Stomach (tissue), 8 donors: ENCODE measurements at regions not wholly inside any gene's neighbourhood (a gene's known extent, or its start where the extent isn't known, plus 50 kb on each side); places are given as distances from the start of the nearest gene placed in this dataset.
A peak's percentile ranks its signal among the peaks of the same experiment; 100 is the strongest.

Experiments used
- DNase-seq, 2 donors: peaks; one replicate each; pipeline versions ENCODE4 v3.0.0 to v3.0.0-alpha.2; 2013 to 2019
- H3K27ac ChIP-seq, 5 donors: fragments of 200-600 bp in 4 of 5; sonication (generic) in 4 of 5; one replicate each; pipeline ENCODE4 v1.5.1; 2013 to 2019; ENCODE audit warnings: mild to moderate bottlenecking in 1 of 5, moderate library complexity in 1 of 5
- H3K27me3 ChIP-seq, 3 donors: fragments of 200-600 bp; sonication (generic); one replicate each; pipeline ENCODE4 v1.5.1; 2017 to 2019; ENCODE audit warnings: mixed run types in 1 of 3
- H3K36me3 ChIP-seq, 4 donors: fragments of 200-600 bp; sonication (generic); 1 replicate in 3 of 4; 2 replicates in 1 of 4; pipeline ENCODE4 v1.5.1; 2016 to 2019
- H3K4me1 ChIP-seq, 4 donors: fragments of 200-600 bp; sonication (generic); one replicate each; pipeline ENCODE4 v1.5.1; 2016 to 2019
- H3K4me3 ChIP-seq, 4 donors: fragments of 200-600 bp; sonication (generic) in 3 of 4; one replicate each; pipeline ENCODE4 v1.5.1; 2016 to 2019; ENCODE audit warnings: mild to moderate bottlenecking in 1 of 4
- H3K9me3 ChIP-seq, 4 donors: fragments of 200-600 bp; sonication (generic); one replicate each; pipeline ENCODE4 v1.5.1; 2016 to 2019
- CTCF ChIP-seq, 7 experiments: fragments of 450-650 bp in 4 of 7; fragments of 200-600 bp in 3 of 7; sonication (generic) in 3 of 7; IDR thresholded peaks; one replicate each; pipeline ENCODE4 v1.5.1; 2016 to 2019; ENCODE audit warnings: antibody characterized with exemption in 7 of 7, control low read depth in 2 of 7, mild to moderate bottlenecking in 1 of 7
- EP300 ChIP-seq: sonication (generic); formaldehyde crosslinking; IDR thresholded peaks from one replicate; pipeline ENCODE4 v1.6.1; 2017; ENCODE audit warnings: antibody characterized with exemption
- POLR2A ChIP-seq, 4 donors: fragments of 450-650 bp; IDR thresholded peaks; one replicate each; pipeline ENCODE4 v1.6.1; 2016; ENCODE audit warnings: antibody characterized with exemption in 4 of 4, control low read depth in 2 of 4, mild to moderate bottlenecking in 1 of 4, moderate library complexity in 1 of 4
- POLR2AphosphoS5 ChIP-seq, 3 donors: sonication (generic); formaldehyde crosslinking; IDR thresholded peaks; one replicate each; pipeline ENCODE4 v1.6.1; 2016; ENCODE audit warnings: antibody characterized with exemption in 3 of 3
- WGBS, 5 donors: extraction: QIAGEN DNeasy Blood & Tissue Kit in 3 of 5; methylation state at CpG; one replicate each; pipeline versions ENCODE4 v1.1.5 to v1.1.7; 2013 to 2018; 5-methylcytosine and 5-hydroxymethylcytosine counted together
- intact Hi-C: fragments of 100-400 bp; cut with DNase I; formaldehyde crosslinking; loops from one replicate; pipeline ENCODE4 v1.15.1; 2023; ENCODE audit warnings: low total_unique reads
- donor health status: healthy with polysubstance abuse.
- donor health status: Bipolar disorder and iron deficiency.
- donor health status: healthy.

GRCh38 chr9:119005162-119005561 lies 364.1 kb downstream of the BRINP1 start:
- Histone ChIP-seq H3K4me1 (peaks cover 0 to 11% (median 0%) of the 10 kb centered on the region in 4 donors), H3K27me3 (no peaks in the 10 kb centered on the region), H3K4me3 (no peak overlapping the region), H3K36me3 (no peaks in the 10 kb centered on the region), H3K9me3 (no peaks in the 10 kb centered on the region), H3K27ac (peak overlapping the region in 4 of 5 donors; percentile 16 to 71 (median 54))
- 76 to 82% (median 80%) methylated on average over 2 of the region's 2 CpGs for WGBS, 5 donors
- no peak for TF ChIP-seq POLR2AphosphoS5 (IDR thresholded peaks at IDR 0.05)
- TF ChIP-seq CTCF (IDR thresholded peaks at IDR 0.05), result no peak
- no peak for TF ChIP-seq POLR2A (IDR thresholded peaks at IDR 0.05)
- no peak for TF ChIP-seq EP300
- no peak for DNase-seq
- intact Hi-C loops, result no loop called here

GRCh38 chr9:119009249-119009648 lies 360.0 kb downstream of the BRINP1 start:
- peaks cover 0 to 11% (median 0%) of the 10 kb centered on the region in 4 donors for H3K4me1 ChIP-seq
- H3K36me3 ChIP-seq, result no peaks in the 10 kb centered on the region
- H3K9me3 ChIP-seq, result no peaks in the 10 kb centered on the region
- peak in 1 of 2 donors; percentile 17 for DNase-seq
- no peaks in the 10 kb centered on the region for H3K27me3 ChIP-seq
- no peak overlapping the region for H3K27ac ChIP-seq
- intact Hi-C loops, result no loop called here
- TF ChIP-seq EP300, result no peak
- no peak for TF ChIP-seq POLR2A (IDR thresholded peaks at IDR 0.05)
- TF ChIP-seq CTCF (IDR thresholded peaks at IDR 0.05), result no peak
- no peak for TF ChIP-seq POLR2AphosphoS5 (IDR thresholded peaks at IDR 0.05)
- H3K4me3 ChIP-seq, result no peak overlapping the region
- WGBS, 5 donors, result 39 to 46% (median 44%) methylated on average over 4 of the region's 4 CpGs

GRCh38 chr9:119020284-119020683 lies 349.0 kb downstream of the BRINP1 start:
- Histone ChIP-seq H3K27me3 (no peaks in the 10 kb centered on the region), H3K9me3 (no peaks in the 10 kb centered on the region), H3K4me3 (no peak overlapping the region), H3K36me3 (no peaks in the 10 kb centered on the region), H3K27ac (no peak overlapping the region), H3K4me1 (no peaks in the 10 kb centered on the region)
- DNase-seq, result no peak
- intact Hi-C loops, result no loop called here
- WGBS, 5 donors, result 65 to 74% (median 69%) methylated on average over 9 of the region's 9 CpGs
- TF ChIP-seq POLR2AphosphoS5 (IDR thresholded peaks at IDR 0.05) (no peak), CTCF (IDR thresholded peaks at IDR 0.05) (no peak), EP300 (no peak), POLR2A (IDR thresholded peaks at IDR 0.05) (no peak)

GRCh38 chr9:119020730-119021333 lies 348.4 kb downstream of the BRINP1 start:
- Histone ChIP-seq H3K4me3 (no peak overlapping the region), H3K36me3 (no peaks in the 10 kb centered on the region), H3K4me1 (no peaks in the 10 kb centered on the region), H3K27ac (no peak overlapping the region), H3K27me3 (no peaks in the 10 kb centered on the region), H3K9me3 (no peaks in the 10 kb centered on the region)
- intact Hi-C loops, result no loop called here
- no peak for DNase-seq
- WGBS, 5 donors, result 42 to 55% (median 46%) methylated on average over 4 of the region's 4 CpGs
- no peak for TF ChIP-seq POLR2AphosphoS5 (IDR thresholded peaks at IDR 0.05)
- TF ChIP-seq EP300, result no peak
- TF ChIP-seq CTCF (IDR thresholded peaks at IDR 0.05), result no peak
- TF ChIP-seq POLR2A (IDR thresholded peaks at IDR 0.05), result no peak
